ENCODE measurements at regions not wholly inside any gene's neighbourhood (a gene's known extent, or its start where the extent isn't known, plus 50 kb on each side); places are given as distances from the start of the nearest gene placed in this dataset.
"Not testable (repeated sequence)": the region's sequence is repeated elsewhere in the genome, so short reads cannot be mapped to it uniquely, and the experiment has no call there.

GRCh38 chr11:37914859-37915258 is 1316.8 kb upstream of the RAG2 start:
- DNase-seq, result no peak

GRCh38 chr11:37908219-37908548 is 1310.1 kb upstream of the RAG2 start:
- no peak for DNase-seq

- no peak for DNase-seq
Observed at GRCh38 chr11:37907436-37908218, 1309.6 kb upstream of the RAG2 start.

GRCh38 chr11:37905707-37906417 is 1307.8 kb upstream of the RAG2 start:
- DNase-seq, result no peak

- no peak for DNase-seq
Observed at GRCh38 chr11:37896016-37896415, 1298.0 kb upstream of the RAG2 start.

- DNase-seq, result no peak
Observed at GRCh38 chr11:37881741-37882140, 1283.7 kb upstream of the RAG2 start.

GRCh38 chr11:37861671-37862070 is 1263.6 kb upstream of the RAG2 start:
- no peak for DNase-seq

GRCh38 chr11:37858806-37859537 is 1260.9 kb upstream of the RAG2 start:
- DNase-seq, result not testable (repeated sequence)

GRCh38 chr11:37858398-37858797 is 1260.4 kb upstream of the RAG2 start:
- no peak for DNase-seq

GRCh38 chr11:37857726-37858125 is 1259.7 kb upstream of the RAG2 start:
- no peak for DNase-seq

- DNase-seq, result peak; percentile 22 to 40
Observed at GRCh38 chr11:37849706-37850105, 1251.7 kb upstream of the RAG2 start.

GRCh38 chr11:37843603-37844002 is 1245.6 kb upstream of the RAG2 start:
- no peak for DNase-seq

- DNase-seq, result no peak
Observed at GRCh38 chr11:37841016-37841415, 1243.0 kb upstream of the RAG2 start.

- DNase-seq, result not testable (repeated sequence)
Observed at GRCh38 chr11:37840345-37840744, 1242.3 kb upstream of the RAG2 start.

GRCh38 chr11:37830529-37830928 is 1232.5 kb upstream of the RAG2 start:
- no peak for DNase-seq

GRCh38 chr11:37817727-37818270 is 1219.8 kb upstream of the RAG2 start:
- no peak for DNase-seq

GRCh38 chr11:37812281-37812880 is 1214.3 kb upstream of the RAG2 start:
- no peak for DNase-seq

GRCh38 chr11:37811349-37811748 is 1213.3 kb upstream of the RAG2 start:
- DNase-seq, result no peak

GRCh38 chr11:37804666-37805065 is 1206.6 kb upstream of the RAG2 start:
- no peak for DNase-seq

- no peak for DNase-seq
Observed at GRCh38 chr11:37788141-37788877, 1190.3 kb upstream of the RAG2 start.

GRCh38 chr11:37786214-37786755 is 1188.2 kb upstream of the RAG2 start:
- no peak for DNase-seq
